HG03460 (cell line): ENCODE measurements at regions not wholly inside any gene's neighbourhood (a gene's known extent, or its start where the extent isn't known, plus 50 kb on each side); places are given as distances from the start of the nearest gene placed in this dataset.
"Not testable (repeated sequence)": the region's sequence is repeated elsewhere in the genome, so short reads cannot be mapped to it uniquely, and the experiment has no call there.

Source experiments
- ATAC-seq: cut with Tn5 transposase; IDR thresholded peaks from one replicate; pipeline ENCODE4 v1.9.1; 2021; ENCODE audit not compliant: unreplicated experiment

- ATAC-seq = peak; percentile 51
Measured at GRCh38 chr13:50226515-50227155, 211.4 kb downstream of the KCNRG start.

DNA sequence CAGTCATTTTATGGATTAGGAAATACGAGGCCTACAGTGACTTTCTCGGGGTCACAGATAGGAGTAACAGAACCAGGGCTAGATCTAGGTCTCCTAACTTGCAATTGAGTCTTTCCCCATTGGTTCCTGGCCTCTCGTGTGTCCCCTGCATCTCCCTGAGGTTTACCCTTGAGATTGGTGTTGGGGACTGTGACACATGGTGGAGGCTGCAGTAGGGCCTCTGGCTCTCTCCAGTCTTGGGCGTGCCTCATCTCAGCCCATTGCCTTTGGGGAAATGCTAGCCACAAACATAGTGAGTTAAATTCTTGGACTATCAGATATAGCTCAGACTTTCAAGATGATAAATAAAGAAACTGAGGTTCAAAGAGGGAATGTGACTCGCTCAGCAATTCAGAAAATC is 212.1 kb downstream of the KCNRG start:
- no peak for ATAC-seq

GRCh38 chr13:50228527-50228926 is 213.3 kb downstream of the KCNRG start:
- ATAC-seq = no peak

DNA sequence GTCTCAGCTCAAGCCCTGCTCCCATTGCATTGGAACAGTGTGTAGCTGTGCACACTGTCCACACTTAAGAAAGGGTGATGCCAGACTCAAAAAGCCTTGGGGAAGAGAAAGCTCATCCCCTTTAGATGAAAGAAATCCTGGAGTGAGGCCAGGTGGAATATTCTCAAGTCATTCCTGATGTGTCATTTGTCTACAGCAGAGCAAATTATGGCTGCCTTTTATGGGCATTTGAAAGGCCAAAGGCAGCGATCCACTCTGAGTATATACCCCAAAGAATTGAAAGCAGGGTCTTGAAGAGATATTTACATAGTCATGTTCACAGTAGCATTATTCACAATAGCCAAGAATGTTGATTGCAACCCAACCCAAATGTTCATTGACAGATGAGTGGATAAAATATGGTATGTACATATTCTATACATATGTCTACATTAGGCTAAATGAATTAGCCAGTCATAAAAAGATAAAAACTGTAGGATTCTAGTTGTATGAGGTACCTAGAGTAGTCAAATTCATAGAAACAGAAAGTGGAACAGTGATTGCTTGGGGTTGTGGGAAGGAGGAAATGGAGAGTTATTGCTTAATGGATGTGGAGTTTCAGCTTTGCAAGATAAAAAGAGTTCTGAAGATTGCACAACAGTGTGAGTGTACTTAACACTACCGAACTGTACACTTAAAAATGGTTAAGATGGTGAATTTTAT is 214.9 kb downstream of the KCNRG start:
- no peak for ATAC-seq

DNA sequence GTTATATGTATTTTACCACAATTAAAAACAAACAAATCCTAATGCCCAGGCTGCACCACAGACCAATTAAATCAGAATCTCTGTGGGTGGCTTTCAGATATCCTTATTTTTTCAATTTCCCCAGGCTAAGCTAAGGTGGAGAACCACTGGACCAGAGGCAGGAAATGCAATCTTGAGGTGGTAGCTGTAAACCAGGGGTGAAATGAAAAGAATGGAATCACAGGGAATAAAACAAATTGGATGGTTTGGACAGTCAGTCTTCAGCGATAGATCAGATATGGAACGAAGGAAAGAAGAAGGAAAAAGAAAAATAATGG is 215.4 kb downstream of the KCNRG start:
- no peak for ATAC-seq

- ATAC-seq = not testable (repeated sequence)
Measured at GRCh38 chr13:50233574-50233973, 218.3 kb downstream of the KCNRG start.

- ATAC-seq = no peak
Measured at GRCh38 chr13:50235604-50236342, 220.5 kb downstream of the KCNRG start.

DNA sequence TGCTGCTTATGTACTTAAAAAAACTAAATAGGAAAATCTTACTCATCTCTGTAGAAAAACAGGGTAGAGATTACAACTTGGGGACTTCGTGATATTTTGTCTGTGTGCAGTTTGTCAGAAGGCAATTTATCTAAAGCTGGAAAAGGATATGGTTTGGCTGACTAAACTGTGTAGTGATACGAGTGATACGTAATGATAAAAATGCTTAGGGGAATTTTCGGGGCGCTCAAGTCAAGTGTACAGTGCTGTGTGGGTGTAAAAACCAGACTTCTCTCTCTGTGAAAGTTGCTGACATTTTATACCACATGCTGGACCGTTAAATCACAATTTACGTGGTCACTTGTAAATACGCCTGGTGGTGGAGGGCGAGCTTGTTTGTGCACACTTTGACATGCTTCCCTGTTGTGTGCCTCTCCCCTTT is 221.7 kb downstream of the KCNRG start:
- peak; percentile 94 for ATAC-seq

DNA sequence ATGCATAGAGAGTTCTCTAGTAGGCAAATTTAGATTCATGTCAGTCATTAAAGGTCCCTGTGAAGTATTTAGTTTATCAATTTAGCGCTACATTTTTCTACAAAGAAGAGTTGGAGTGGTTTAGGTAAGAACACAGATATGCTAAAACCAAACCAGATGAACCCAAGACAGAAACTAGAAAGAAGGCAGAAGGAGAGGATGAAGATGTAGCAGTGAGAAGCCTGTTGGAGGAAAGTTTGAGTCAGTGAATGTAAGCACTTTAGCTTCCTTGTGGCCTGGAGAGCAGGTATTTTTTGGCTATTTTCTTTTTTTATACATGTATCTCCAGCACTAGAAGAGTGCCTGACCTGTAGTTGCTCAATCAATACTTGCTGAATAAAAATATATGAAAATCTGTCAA is 223.7 kb downstream of the KCNRG start:
- ATAC-seq = no peak

- no peak for ATAC-seq
Measured at GRCh38 chr13:50241479-50241878, 226.2 kb downstream of the KCNRG start.

DNA sequence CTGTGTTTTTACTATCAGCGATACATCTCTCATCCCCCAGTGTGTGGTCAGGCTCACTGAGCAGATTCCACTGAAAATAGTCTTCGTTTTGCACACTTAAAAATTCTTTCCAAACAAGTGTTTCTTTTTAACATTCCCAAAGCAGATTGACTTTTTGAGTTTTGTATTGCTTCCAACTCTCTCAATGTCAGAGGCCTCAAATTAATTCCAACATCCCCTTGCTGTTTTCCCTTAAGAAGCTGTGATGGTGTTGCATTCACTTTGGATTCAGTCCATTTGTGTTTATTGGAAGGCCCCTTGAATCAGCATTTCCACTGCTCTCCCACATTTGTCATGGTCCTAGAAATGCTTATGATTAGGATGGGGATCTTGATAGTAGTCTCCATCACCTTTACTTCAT is 228.7 kb downstream of the KCNRG start:
- no peak for ATAC-seq

- ATAC-seq = no peak
Measured at GRCh38 chr13:50244355-50244712, 229.1 kb downstream of the KCNRG start.

- peak; percentile 92 for ATAC-seq
Measured at GRCh38 chr13:50244713-50245574, 229.7 kb downstream of the KCNRG start.

GRCh38 chr13:50247223-50247622 is 232.0 kb downstream of the KCNRG start:
- ATAC-seq = no peak

DNA sequence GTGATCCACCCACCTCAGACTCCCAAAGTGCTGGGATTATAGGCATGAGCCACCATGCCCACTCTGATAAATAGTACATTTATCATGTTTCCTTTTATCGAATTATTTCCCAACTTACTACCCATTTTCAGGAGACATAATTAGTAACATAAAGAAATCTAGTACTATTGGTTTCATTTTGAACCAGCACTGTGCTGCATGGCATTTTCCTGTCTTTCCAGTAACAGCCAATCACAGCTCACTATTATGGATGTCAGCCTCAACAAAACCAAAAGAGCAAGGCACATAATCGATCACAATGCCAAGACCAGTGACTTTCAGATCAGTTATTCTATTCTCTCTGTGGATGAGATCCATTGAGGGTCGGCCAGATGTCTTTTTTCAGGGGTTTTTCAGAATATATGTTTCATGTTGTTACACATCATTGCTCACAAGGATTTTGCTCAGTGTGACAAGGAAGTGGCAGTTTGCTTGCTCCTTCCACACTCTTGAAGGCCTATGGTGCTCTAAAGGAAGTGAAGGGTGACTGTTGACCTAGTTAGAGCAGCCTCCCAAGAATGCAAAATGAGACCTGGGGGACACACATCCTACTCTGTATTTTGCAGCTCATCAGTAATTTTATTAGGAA is 233.4 kb downstream of the KCNRG start:
- no peak for ATAC-seq

- no peak for ATAC-seq
Measured at GRCh38 chr13:50249144-50249521, 233.9 kb downstream of the KCNRG start.

GRCh38 chr13:50250401-50250800 is 235.2 kb downstream of the KCNRG start:
- ATAC-seq = no peak

- no peak for ATAC-seq
Measured at GRCh38 chr13:50255639-50256038, 240.4 kb downstream of the KCNRG start.

DNA sequence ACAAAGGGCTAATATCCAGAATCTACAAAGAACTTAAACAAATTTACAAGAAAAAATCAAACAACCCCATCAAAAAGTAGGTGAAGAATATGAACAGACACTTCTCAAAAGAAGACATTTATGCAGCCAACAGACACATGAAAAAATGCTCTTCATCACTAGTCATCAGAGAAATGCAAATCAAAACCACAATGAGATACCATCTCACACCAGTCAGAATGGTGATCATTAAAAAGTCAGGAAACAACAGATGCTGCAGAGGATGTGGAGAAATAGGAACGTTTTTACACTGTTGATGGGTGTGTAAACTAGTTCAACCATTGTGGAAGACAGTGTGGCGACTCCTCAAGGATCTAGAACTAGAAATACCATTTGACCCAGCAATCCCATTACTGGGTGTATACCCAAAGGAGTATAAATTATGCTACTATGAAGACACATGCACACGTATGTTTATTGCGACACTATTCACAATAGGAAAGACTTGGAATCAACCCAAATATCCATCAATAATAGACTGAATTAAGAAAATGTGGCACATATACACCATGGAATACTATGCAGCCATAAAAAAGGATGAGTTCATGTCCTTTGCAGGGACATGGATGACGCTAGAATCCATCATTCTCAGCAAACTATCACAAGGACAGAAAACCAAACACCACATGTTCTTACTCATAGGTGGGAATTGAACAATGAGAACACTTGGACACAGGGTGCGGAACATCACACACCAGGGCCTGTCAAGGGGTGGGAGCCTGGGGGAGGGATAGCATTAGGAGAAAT is 241.5 kb downstream of the KCNRG start:
- not testable (repeated sequence) for ATAC-seq

DNA sequence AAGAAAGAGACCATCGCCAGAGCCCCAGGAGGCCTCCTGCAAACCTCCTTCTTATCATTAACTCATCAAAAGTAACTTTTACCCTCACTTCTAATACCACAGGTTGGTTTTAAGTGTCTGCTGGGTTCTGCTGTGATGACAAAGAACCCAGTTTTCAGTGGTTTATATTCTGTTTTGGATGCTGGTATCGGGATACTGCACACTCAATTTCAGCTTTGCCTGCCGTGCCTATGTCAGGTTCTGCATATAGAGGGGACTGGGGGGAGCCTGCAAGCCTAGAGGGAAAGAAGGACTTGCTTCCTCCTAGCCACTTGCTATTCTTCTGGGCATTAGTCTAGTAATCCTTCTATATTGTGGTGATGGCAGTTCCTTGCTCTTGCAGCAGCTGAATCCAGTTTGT is 242.4 kb downstream of the KCNRG start:
- no peak for ATAC-seq
